DND-41 (cell line): ENCODE measurements at regions not wholly inside any gene's neighbourhood (a gene's known extent, or its start where the extent isn't known, plus 50 kb on each side); places are given as distances from the start of the nearest gene placed in this dataset.

ENCODE experiments used
- CTCF ChIP-seq: IDR thresholded peaks from 2 replicates; pipeline ENCODE4 v1.5.1; 2012; ENCODE audit warnings: borderline replicate concordance, low read length, moderate library complexity, mild to moderate bottlenecking; ENCODE audit not compliant: poor library complexity, severe bottlenecking; ENCODE audit errors: extremely low read depth
- EZH2 ChIP-seq: IDR thresholded peaks from 3 replicates; pipeline ENCODE4 v1.6.1; 2012; ENCODE audit warnings: borderline replicate concordance, low read depth, mild to moderate bottlenecking, moderate library complexity, low read length, inconsistent platforms; ENCODE audit not compliant: severe bottlenecking

- TF ChIP-seq CTCF (no peak), EZH2 (no peak)
Observed at GRCh38 chr7:108824840-108825580, 255.3 kb downstream of the DNAJB9 start.
